Spleen (tissue), 11 donors: ENCODE measurements at regions not wholly inside any gene's neighbourhood (a gene's known extent, or its start where the extent isn't known, plus 50 kb on each side); places are given as distances from the start of the nearest gene placed in this dataset.

ENCODE experiments used
- DNase-seq: peaks from one replicate; pipeline ENCODE4 v3.0.0-alpha.2; 2020
- H3K27ac ChIP-seq, 8 donors: fragments of 200-600 bp; sonication (generic) in 7 of 8; 1 replicate in 4 of 8; 2 replicates in 4 of 8; pipeline versions ENCODE4 v1.5.0 to v1.8.0; 2016 to 2021; ENCODE audit warnings: inconsistent platforms in 4 of 8, mild to moderate bottlenecking in 4 of 8, moderate library complexity in 1 of 8
- H3K27me3 ChIP-seq, 7 donors: fragments of 200-600 bp; sonication (generic) in 6 of 7; replicated peaks in 1 of 7; 1 replicate in 4 of 7; 2 replicates in 3 of 7; pipeline versions ENCODE4 v1.5.0 to v1.8.0; 2016 to 2021; ENCODE audit warnings: inconsistent platforms in 3 of 7, mild to moderate bottlenecking in 1 of 7
- H3K36me3 ChIP-seq, 6 donors: fragments of 200-600 bp; sonication (generic) in 5 of 6; 1 replicate in 4 of 6; 2 replicates in 2 of 6; pipeline versions ENCODE4 v1.5.0 to v1.8.0; 2016 to 2021; ENCODE audit warnings: inconsistent platforms in 2 of 6
- H3K4me1 ChIP-seq, 6 donors: fragments of 200-600 bp; sonication (generic) in 5 of 6; 1 replicate in 3 of 6; 2 replicates in 3 of 6; pipeline versions ENCODE4 v1.5.0 to v1.8.0; 2016 to 2021; ENCODE audit warnings: inconsistent platforms in 3 of 6
- H3K4me3 ChIP-seq, 8 donors: fragments of 200-600 bp; sonication (generic) in 7 of 8; 1 replicate in 4 of 8; 2 replicates in 4 of 8; pipeline versions ENCODE4 v1.5.0 to v1.8.0; 2016 to 2021; ENCODE audit warnings: inconsistent platforms in 4 of 8, mild to moderate bottlenecking in 4 of 8, moderate library complexity in 2 of 8
- H3K9me3 ChIP-seq, 8 donors: fragments of 200-600 bp; sonication (generic) in 7 of 8; 1 replicate in 4 of 8; 2 replicates in 4 of 8; pipeline versions ENCODE4 v1.5.0 to v1.8.0; 2016 to 2021; ENCODE audit warnings: inconsistent platforms in 4 of 8
- CTCF ChIP-seq, 11 experiments: fragments of 200-600 bp in 7 of 11; fragments of 450-650 bp in 4 of 11; sonication (generic) in 4 of 11; IDR thresholded peaks in 8 of 11; conservative IDR thresholded peaks in 3 of 11; 1 replicate in 7 of 11; 2 replicates in 4 of 11; pipeline versions ENCODE4 v1.4.0 to v1.8.0; 2016 to 2021; ENCODE audit warnings: antibody characterized with exemption in 11 of 11, inconsistent platforms in 4 of 11, mild to moderate bottlenecking in 1 of 11
- POLR2A ChIP-seq, 3 donors: fragments of 450-650 bp; IDR thresholded peaks; one replicate each; pipeline ENCODE4 v1.5.1; 2017; ENCODE audit warnings: antibody characterized with exemption in 3 of 3, mild to moderate bottlenecking in 1 of 3
- POLR2AphosphoS5 ChIP-seq, 3 donors: sonication (generic); formaldehyde crosslinking; IDR thresholded peaks; one replicate each; pipeline ENCODE4 v1.5.1; 2017; ENCODE audit warnings: antibody characterized with exemption in 3 of 3
- WGBS, 5 donors: extraction: QIAGEN DNeasy Blood & Tissue Kit in 3 of 5; methylation state at CpG; one replicate each; pipeline versions ENCODE4 v1.1.5 to v1.1.7; 2013 to 2018; 5-methylcytosine and 5-hydroxymethylcytosine counted together
- intact Hi-C: fragments of 100-400 bp; cut with DNase I; formaldehyde crosslinking; loops from one replicate; pipeline ENCODE4 v1.15.0; 2023; ENCODE audit warnings: low total_unique reads
- donor health status: healthy with polysubstance abuse.
- donor health status: DM: no; HTN: no; CAD: no; lungs with moderate emphysema.
- donor health status: DM: no; HTN: no; CAD: no.
- donor health status: Bipolar disorder and iron deficiency.
- donor health status: healthy.
- donor health status: DM: no; HTN: no; CAD: no.
- donor health status: DM: yes; HTN: yes; CAD: no.

GRCh38 chr20:60123096-60123495 is 164.9 kb downstream of the CDH26 start:
- 77 to 89% (median 84%) methylated on average over 8 of the region's 8 CpGs for WGBS, 5 donors
- Histone ChIP-seq H3K27me3 (peaks cover 0 to 12% (median 0%) of the 10 kb centered on the region in 7 donors), H3K9me3 (no peaks in the 10 kb centered on the region), H3K36me3 (no peaks in the 10 kb centered on the region), H3K4me1 (no peaks in the 10 kb centered on the region), H3K27ac (no peak overlapping the region), H3K4me3 (no peak overlapping the region)
- TF ChIP-seq CTCF (IDR thresholded peaks at IDR 0.05 in 8 of 11, conservative IDR thresholded peaks at IDR 0.05 in 3 of 11): no peak
- no peak for TF ChIP-seq POLR2AphosphoS5 (IDR thresholded peaks at IDR 0.05)
- TF ChIP-seq POLR2A (IDR thresholded peaks at IDR 0.05): no peak
- no peak for DNase-seq
- intact Hi-C loops: no loop called here

GRCh38 chr20:60123652-60124051 is 165.4 kb downstream of the CDH26 start:
- intact Hi-C loops: no loop called here
- DNase-seq: no peak
- H3K4me1 ChIP-seq: no peaks in the 10 kb centered on the region

GRCh38 chr20:60124776-60125381 is 166.7 kb downstream of the CDH26 start:
- no peaks in the 10 kb centered on the region for H3K4me1 ChIP-seq
- H3K4me3 ChIP-seq: no peak overlapping the region
- H3K27me3 ChIP-seq: peaks cover 0 to 12% (median 0%) of the 10 kb centered on the region in 7 donors
- intact Hi-C loops: no loop called here
- no peak for TF ChIP-seq CTCF (IDR thresholded peaks at IDR 0.05 in 8 of 11, conservative IDR thresholded peaks at IDR 0.05 in 3 of 11)
- no peak for TF ChIP-seq POLR2A (IDR thresholded peaks at IDR 0.05)
- no peak for TF ChIP-seq POLR2AphosphoS5 (IDR thresholded peaks at IDR 0.05)
- H3K9me3 ChIP-seq: no peaks in the 10 kb centered on the region
- WGBS, 5 donors: 65 to 82% (median 76%) methylated on average over 3 of the region's 3 CpGs
- H3K36me3 ChIP-seq: no peaks in the 10 kb centered on the region
- H3K27ac ChIP-seq: no peak overlapping the region
- DNase-seq: no peak

More at GRCh38 chr20:60123652-60124051, 165.4 kb downstream of the CDH26 start:
- Histone ChIP-seq H3K36me3 (no peaks in the 10 kb centered on the region), H3K27ac (no peak overlapping the region), H3K9me3 (no peaks in the 10 kb centered on the region), H3K27me3 (peaks cover 0 to 12% (median 0%) of the 10 kb centered on the region in 7 donors), H3K4me3 (no peak overlapping the region)
- WGBS, 5 donors: 49 to 71% (median 63%) methylated on average over 4 of the region's 4 CpGs
- TF ChIP-seq POLR2AphosphoS5 (IDR thresholded peaks at IDR 0.05) (no peak), CTCF (IDR thresholded peaks at IDR 0.05 in 8 of 11, conservative IDR thresholded peaks at IDR 0.05 in 3 of 11) (no peak), POLR2A (IDR thresholded peaks at IDR 0.05) (no peak)

GRCh38 chr20:60125513-60125912 is 167.3 kb downstream of the CDH26 start:
- TF ChIP-seq POLR2A (IDR thresholded peaks at IDR 0.05) (no peak), CTCF (IDR thresholded peaks at IDR 0.05 in 8 of 11, conservative IDR thresholded peaks at IDR 0.05 in 3 of 11) (no peak), POLR2AphosphoS5 (IDR thresholded peaks at IDR 0.05) (no peak)
- H3K4me3 ChIP-seq: no peak overlapping the region
- no peaks in the 10 kb centered on the region for H3K4me1 ChIP-seq
- DNase-seq: no peak
- no peaks in the 10 kb centered on the region for H3K9me3 ChIP-seq
- H3K27ac ChIP-seq: no peak overlapping the region
- whole genome bisulfite sequencing, 5 donors: 85 to 90% (median 86%) methylated on average over 8 of the region's 8 CpGs
- intact Hi-C loops: no loop called here
- peaks cover 0 to 12% (median 0%) of the 10 kb centered on the region in 7 donors for H3K27me3 ChIP-seq
- no peaks in the 10 kb centered on the region for H3K36me3 ChIP-seq
